ENCODE measurements at regions not wholly inside any gene's neighbourhood (a gene's known extent, or its start where the extent isn't known, plus 50 kb on each side); places are given as distances from the start of the nearest gene placed in this dataset.

DNA sequence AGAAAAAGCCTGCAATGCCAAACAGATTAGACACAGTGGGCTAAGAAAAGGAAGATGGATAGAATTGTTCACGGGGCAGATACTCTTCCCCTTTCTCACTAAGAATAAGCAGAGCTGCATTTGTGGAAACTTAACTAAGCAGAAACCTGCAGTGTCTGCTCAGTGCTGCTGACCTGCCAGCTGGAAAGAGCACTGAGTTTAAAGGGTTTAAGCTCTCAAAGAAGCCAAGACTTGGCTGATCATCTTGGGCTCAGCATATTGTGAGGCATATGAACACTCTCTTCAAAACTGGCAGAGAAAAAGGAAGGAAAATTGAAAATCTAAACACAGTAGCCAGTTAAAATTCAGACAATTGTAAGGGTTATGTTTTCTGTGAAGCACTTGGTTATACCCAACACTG lies 711.1 kb upstream of the EPHA7 start:
- TF ChIP-seq EGR1 (IDR thresholded peaks at IDR 0.05) (no peak), TAF1 (IDR thresholded peaks at IDR 0.05; ENCODE audit: low read depth) (no peak), CREB1 (IDR thresholded peaks at IDR 0.05; ENCODE audit: low read depth) (no peak), YY1 (IDR thresholded peaks at IDR 0.05; ENCODE audit: low read depth) (no peak), CEBPB (IDR thresholded peaks at IDR 0.05) (no peak)
- TF ChIP-seq, protein P1, sequence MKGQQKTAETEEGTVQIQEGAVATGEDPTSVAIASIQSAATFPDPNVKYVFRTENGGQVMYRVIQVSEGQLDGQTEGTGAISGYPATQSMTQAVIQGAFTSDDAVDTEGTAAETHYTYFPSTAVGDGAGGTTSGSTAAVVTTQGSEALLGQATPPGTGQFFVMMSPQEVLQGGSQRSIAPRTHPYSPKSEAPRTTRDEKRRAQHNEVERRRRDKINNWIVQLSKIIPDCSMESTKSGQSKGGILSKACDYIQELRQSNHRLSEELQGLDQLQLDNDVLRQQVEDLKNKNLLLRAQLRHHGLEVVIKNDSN (IDR thresholded peaks at IDR 0.05): no peak
